Activated effector memory CD4-positive, alpha-beta T cell treated with anti-CD3 and anti-CD28 coated beads, Interleukin-2, amount 50 U/mL, for 16 hours (primary cell): ENCODE measurements at regions not wholly inside any gene's neighbourhood (a gene's known extent, or its start where the extent isn't known, plus 50 kb on each side); places are given as distances from the start of the nearest gene placed in this dataset.

ENCODE experiments used
- DNase-seq: peaks from one replicate; pipeline ENCODE4 v3.0.0-alpha.2; 2020

DNA sequence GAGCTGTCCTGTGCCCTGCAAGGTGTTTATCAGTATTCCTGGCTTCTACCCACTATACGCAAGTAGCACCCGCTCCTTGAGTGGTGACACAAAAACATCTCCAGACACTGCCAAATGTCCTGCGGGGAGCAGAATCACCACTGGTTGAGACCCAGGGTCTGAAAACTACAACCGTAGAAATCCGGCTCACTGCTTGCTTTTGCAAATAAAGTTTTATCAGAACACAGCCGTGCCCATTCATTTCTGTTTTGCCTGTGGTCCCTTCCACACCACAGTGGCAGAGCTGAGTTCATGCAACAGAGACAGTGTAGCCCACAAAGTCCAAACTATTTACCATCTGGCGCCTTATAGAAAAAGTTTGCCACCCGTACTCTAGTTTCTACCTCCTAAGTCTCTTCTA lies 125.7 kb upstream of the DIO3 start:
- no peak for DNase-seq

DNA sequence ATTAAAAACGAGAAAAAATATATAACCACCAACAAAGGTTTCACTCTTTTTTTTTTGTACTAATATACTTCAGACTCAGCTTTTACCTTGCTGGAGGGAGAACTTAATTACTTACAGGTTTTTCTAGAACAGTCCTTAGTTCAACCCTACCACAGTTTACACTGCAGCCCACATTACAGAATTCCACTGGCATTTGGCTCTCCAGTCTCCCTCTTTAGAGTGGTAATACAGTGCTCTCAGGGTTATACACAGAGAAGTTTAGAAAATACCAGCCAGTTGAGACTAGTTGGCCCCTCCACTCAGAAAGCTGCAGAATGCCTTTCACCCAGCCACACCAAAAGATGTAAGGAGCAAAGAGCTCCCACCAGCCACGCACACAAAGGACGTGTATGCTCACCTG lies 122.3 kb upstream of the DIO3 start:
- DNase-seq: no peak

DNA sequence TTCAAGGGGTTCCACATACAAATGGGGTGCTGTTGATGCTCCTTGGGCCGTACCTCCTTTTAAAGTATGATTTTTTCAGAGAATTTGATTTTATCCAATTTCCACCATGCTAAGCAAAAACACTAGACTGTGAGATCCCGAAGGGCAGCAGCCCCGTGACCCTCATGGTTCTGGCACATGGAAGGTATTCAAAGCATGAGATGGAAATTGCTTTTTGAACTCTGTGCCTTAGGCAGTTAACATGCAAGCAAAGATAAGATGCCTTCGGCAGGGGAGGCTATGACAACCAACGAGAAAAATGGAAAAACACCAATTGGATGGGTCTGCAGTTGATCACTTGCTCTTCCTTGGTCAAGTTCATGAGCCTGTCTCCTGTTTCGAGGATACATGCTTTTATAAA lies 120.8 kb upstream of the DIO3 start:
- no peak for DNase-seq

DNA sequence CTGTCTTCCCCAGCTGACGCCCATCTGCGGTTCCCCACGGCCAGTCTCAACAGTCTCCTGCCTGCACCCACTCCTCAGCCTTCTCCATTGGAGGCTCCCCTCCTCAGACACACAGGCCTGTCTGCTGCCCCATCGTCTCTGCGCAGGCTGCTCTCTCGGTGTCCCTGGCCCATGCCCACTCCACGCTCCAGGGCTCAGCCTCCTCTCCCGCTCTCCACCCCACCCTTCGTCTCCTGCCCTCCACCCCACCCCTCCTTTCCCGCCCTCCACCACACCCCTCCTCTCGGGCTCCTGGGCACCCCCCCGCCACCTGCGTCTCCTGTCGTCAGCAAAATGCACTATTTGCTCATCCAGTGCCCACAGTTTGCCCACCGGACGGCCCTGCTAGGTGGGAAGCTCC lies 119.6 kb upstream of the DIO3 start:
- DNase-seq: no peak

DNA sequence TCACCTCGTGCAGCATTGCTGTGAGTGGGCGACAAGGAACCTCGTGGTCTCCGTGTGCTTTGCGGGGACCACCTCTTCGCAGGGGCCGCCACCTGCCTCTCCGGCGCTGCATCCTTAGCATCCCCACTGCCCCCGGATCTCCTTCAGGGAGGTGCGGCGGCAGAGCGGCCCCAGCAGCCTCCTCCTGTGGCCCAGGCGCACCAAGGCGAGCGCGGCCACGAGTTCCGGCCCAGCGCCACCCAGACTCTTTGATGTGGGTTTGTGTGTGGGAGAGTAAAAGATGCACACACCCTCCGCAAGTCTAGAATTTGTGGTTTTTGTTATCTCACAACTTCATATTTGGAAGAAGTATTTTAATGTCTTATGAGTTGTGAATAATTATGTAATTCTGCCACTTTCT lies 118.8 kb upstream of the DIO3 start:
- peak; percentile 84 for DNase-seq

DNA sequence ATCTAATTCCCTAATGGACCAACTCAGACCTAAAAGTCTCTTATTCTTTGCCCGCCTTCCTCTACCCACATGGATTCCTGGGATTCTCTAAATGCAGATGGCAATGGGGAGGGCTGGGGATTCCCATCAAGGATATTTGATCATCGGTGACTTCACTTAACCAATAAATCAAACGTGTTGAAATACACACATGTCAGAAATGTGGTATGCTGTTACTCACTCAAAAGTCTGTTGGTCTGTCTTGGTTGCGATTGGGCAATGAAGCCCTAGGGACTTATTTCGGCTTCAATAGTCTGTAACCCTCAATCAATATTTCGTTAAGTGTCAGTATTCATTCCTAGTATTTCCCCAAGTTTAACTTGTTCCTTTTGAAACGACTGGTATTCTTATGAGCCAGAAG lies 117.2 kb upstream of the DIO3 start:
- no peak for DNase-seq

DNA sequence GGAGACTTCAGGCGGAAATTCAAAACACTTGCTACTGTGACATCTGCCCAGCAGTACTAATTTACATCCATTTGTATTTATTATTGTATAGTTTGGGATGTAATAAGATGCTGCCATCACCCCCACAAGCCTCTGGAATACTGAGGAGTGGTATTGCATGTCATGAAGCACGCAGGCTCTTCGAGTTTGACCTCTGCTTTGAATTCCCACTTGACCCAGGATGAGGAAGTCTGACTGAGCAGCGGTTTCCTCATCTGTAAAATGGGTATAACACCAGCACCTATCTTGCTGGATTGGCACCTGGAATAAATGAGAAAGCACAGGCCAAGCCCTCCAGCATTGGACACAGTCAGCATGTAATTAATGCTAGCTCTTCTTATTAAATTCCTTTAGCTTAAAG lies 116.0 kb upstream of the DIO3 start:
- no peak for DNase-seq

DNA sequence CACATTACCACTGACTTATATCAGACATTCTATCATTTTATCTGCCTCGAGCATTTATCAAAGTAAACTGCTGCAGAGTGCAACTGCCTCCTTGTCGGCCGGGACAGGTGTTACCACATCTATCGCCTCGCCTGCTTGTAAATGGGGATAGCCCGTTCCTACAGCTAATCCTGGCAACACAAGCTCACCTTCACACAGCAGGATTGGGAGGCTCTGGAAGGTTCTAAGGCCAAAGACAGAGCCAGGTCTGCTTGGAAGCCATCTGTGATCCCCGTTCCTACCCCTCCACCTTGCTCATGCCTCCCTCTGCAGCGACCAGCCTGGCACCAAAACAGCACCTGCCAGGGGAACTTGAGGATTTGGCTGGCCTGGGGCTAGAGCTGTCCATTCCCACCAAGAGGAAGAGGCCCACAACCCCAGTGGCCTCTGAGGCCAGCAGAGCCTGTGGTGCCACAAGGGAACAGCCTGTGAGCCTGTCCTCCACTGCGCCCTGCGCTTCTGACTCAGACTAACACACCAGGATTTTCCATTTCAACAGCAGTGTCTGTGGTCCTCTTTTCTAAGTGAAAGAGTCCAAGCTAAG lies 114.8 kb upstream of the DIO3 start:
- DNase-seq: no peak

DNA sequence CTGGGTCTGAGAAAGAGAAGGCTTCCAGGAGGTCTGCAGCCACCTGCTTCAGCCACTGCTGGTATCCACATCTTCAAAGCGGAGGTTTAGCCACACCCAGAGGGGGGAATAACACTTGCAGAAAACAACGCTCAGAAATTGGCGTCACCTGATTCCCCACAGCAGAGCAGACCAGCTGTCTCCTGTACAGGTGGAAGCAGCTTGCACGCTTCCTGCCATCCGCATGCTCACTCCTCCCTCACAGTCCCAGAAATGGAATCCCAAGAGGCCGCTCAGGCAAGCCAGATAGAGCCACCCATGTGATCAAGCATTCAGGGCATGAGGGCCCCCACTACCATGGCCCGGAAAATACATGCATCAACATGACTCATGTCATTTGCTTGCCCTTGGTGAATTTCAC lies 112.2 kb upstream of the DIO3 start:
- DNase-seq: no peak

DNA sequence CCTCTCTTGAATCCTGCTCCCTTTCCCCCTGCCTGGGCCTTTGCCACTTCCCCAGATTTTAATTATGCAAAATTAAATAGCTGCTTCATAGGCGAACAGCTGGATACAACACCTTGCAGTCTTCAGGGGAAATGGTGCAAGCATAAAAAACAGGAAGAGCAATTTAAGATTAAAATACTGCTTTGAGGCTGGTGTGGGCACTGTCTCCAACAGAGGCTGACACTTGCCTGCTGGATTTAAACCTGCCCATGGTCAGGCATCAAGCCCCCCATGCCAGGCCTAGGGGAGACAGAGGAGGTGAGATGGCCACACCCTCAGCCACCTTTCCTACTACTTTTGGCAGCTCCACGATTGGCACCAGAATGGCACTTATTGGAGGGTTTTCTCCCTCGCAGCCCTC lies 110.1 kb upstream of the DIO3 start:
- DNase-seq: no peak

DNA sequence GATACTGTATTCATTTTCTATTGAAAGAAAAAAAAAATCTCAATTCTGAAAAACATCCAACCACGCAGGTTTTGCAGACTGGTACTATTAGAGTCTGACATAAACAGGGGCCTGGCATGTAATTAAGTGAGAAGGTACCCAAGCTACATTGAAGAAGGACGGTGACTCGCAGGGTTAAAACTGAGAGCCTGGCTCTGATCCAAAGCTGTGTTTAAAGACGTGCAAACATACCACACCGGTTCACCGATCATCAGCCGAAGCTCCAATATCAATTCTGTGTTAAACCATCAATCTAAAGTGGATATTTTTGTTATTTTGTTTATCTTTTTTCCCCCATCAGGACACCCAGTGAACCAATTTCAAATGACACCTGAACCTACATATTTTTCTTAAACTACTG lies 108.1 kb upstream of the DIO3 start:
- DNase-seq: no peak

DNA sequence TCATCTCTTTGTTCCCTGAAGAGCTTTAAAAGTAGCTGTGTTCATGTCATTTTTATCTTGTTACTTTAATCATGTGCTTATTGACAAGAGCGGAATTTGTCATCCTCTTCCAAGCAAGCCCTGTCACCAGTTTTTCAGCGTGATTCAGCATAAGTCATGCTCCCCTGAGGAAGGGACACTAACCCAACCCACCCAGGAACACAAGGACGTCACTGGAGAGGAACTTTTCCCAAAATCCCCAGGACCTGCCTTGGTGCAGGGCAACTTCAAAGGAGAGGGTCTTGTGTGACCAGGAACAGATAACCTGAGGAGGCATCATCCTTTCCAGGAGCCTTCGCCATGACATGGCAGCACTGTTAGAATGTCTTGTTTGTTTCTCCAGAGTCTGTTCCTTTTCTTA lies 107.1 kb upstream of the DIO3 start:
- no peak for DNase-seq

DNA sequence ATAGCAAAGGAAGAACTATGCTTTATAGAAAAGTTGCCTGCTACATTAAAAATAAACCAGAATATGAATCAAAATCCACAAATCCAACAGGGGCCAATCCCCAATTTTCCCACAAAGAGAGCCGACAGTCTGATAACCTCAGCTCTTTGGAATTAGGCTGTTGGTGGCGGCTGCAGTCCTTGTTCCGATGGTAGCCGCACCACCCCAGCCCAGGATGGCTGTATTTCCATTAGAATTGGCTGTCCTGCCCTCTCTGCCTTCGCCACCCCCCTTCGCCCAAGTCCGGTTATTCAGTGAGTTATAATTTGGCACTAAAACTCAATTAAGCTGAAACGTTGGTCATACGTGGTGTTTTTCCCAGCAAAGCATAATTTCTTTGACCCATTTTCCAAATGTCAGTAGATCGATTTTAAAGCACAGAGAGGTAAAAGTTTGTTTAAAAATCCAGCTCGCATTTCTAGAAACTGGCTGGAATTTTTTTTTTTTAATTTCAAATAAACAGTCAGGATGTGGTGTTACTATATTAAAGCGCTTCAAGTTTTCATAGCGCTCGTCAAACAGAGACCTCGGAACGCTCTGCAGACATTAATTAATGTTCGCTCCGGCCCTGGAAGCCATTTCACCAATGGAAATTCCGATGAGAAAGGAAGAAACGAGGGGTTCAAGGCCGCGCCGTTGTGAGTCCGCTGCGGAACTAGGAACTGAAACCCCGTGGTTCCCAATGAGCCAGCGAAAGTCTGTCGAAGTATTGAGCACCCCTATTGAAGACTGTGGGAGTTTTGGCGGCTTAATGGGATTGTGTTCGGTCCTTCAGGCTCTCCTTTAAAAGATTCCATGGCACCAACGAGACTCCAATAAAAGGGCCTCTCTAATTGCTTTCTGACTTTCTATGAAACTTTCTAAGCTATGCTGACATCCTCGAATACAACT lies 104.8 kb upstream of the DIO3 start:
- no peak for DNase-seq

DNA sequence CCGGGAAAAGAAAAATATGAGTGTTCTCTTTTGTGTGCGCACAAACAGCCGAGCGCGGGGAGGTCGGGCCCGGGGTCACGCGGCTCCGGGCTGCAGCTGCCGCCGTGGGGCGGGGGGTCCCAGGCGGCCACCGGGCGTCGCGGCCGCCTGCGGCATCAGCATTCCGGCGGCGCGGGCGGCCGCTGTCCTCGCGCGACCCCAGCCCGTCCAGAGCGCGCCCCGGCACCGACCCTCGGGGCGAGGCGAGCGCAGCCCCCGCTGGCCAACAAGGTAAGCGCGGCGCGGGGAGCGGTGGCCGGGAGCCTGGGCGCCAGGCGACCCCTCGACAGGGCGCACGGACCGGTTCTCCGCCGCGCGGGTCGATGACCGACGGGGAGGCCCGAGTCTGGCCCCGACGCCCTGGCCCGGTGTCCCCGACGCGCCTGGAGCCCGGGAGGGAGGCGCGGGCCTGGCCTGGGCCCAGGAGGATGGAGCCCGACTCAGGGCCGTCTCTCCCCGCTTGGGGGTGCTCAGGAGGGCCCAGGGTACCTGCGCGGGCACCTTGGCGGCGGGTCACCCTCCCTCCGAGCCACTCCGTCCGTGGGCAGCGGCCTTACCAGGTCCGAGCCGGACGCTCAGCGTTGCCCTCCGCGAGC lies 103.9 kb upstream of the DIO3 start:
- no peak for DNase-seq

DNA sequence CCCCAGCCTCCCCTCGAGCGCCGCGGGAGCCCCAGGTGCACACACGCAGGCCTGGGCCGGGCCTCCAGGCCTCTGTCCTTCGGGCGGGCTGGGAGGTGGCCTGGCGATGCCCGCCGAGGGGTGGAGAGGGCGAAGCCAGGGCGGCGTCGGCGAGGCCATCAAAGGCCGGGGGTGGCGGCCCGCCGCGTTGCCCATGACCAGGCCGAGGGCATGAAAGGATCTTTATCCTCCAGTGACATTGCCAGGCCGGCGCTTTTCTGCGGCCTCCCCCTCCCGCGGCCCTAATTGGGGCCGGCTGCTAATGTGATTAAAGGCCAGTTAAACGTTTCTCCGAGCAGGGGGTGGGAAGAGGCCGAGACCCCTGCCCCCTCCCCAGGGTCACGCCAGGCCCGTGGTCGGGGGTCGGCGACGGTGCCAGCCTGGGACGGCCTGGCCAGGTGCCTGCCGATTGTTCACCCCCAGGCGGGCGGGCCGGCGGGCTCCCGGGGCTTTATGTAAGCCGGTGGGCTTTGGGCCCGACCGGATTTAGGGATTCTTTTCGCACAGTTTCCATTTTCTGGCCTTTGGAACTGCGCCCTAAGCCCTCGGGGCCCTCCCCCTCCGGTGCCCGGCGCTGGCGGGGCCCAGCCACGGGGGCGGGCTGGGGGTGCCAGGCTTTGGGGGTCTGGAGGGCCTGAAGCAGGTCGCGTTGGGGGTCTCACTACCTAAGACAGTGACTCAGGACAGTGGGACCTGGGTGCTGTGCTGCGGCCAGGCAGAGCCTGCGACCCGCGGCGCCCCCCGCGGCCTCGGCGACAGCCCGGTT lies 103.2 kb upstream of the DIO3 start:
- DNase-seq: no peak

DNA sequence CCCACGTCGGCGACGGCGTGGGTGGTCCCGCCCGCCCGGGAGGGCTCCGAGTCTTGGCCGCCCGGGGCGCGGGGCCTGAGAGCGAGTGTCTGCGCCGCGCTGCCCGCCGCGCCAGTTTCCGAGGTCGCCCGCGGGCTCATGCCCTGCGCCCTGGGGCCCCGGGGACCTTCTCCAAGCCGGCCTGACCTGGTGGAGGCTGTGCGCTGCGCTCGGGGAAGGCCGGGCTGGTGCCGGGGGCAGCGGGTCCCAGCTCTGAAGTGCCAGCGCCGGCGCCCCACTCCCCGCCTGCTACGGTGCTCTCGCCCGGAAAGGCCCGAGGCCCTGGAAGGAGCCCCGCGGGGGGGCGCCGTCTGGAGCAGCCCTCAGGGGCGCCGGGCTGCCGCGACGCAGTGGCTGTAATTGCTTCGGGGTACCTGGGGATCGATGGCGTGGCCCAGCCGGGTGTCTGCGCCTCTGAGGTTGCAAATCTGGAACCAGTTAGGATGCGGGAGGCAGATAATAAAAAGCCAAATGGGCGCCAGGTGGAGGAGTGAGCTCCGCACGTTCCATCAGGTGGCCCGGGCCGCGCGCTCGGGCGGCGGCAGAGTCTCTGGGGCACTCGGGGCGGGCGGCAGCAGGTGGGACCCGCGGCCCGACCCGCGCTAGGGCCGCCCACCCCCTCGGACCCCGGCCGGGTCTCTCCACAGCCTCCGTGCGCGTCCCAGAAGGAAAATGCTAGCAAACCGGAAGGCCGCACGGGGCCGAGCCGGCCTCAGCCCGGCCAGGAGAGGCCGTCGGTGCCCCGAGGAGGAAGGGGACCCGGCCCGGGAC lies 102.3 kb upstream of the DIO3 start:
- no peak for DNase-seq

DNA sequence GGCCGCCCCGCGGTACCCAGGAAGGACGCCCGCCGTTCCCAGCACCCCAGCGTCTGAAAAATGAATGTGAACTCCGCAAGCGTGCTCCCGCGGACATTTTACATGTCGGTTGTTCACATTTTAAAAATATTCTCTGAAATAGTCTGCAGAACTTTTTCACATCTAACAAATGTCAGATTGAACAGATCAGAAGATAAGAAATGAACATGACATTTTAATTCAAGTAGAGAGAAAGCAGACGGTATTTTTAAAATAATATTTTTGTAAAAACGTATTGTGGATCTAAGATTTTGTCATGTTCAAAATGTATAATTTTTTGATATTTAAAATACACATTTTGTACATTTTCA lies 101.8 kb upstream of the DIO3 start:
- DNase-seq: no peak

DNA sequence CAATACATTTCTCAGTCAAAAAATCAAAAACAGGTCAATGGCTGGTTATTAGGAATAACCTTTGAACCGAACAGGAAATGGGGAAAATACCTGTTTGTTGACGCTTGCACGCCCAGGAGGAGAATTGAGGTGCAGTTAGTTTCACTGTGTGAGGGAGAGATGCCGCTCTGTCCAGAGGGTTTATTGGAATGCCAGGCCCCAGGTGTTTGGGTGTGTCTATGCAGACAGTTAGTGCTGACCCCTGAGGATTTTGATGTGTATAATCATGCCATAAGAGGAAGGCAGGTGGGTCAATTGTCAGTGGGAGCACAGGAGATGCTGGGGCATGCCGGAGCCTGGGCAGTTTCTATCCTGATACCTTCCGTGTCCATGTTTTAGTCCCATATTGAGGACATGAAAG lies 100.8 kb upstream of the DIO3 start:
- DNase-seq: no peak

DNA sequence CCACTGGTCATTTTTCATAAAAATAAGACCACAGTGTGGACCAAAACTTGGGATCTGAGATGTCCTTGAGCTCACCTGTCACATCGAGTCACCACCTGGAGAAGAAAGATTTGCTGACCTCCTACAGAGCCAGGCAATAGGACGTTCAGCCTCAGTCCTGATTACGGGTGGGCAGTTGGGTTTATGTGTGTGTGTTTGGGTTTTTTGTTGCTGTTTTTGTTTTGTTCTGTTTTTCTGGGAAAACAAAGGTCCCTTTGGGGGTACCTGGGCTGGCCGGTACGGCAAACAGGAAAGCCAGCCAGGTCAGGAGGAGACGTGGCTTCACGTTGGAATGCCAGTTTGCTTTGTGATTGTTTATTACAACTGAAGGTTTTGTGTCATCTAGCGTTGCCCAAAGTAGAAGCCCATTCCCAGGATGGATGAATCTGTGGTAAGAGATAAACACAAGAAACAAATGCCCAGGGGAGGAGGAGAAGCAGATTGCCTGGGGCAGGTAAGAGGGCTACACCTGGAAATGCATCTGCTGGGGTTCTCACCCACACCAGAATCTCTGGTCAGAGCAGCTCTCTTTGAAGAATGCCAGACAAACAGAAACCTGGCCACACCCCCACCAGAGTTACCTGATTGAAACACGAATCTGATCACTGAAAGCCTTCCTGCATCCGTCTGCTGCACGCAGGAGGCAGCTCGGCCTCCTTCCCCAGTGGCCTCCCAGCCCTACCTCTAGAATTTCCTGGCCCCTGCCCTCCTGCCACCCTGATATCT lies 100.1 kb upstream of the DIO3 start:
- no peak for DNase-seq

DNA sequence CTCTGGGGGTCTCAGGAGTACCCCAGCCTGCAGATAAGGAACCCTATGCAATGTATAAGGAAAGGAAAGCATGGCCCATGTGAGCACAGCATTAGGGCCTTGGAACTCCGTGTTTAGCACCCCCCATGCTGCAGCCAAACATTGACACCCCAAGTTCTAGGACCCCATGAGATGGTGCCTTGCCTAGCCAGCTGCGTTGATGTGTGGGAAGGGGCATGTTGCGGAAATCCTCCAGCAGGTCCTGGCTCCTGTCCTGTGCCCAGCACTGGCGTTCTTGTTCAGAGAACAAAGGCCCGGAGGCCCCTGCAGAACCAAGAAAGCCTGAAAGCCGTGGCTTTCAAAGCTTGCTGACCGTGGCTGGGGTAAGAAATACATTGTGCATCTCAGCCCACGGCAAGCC lies 99.4 kb upstream of the DIO3 start:
- no peak for DNase-seq

DNA sequence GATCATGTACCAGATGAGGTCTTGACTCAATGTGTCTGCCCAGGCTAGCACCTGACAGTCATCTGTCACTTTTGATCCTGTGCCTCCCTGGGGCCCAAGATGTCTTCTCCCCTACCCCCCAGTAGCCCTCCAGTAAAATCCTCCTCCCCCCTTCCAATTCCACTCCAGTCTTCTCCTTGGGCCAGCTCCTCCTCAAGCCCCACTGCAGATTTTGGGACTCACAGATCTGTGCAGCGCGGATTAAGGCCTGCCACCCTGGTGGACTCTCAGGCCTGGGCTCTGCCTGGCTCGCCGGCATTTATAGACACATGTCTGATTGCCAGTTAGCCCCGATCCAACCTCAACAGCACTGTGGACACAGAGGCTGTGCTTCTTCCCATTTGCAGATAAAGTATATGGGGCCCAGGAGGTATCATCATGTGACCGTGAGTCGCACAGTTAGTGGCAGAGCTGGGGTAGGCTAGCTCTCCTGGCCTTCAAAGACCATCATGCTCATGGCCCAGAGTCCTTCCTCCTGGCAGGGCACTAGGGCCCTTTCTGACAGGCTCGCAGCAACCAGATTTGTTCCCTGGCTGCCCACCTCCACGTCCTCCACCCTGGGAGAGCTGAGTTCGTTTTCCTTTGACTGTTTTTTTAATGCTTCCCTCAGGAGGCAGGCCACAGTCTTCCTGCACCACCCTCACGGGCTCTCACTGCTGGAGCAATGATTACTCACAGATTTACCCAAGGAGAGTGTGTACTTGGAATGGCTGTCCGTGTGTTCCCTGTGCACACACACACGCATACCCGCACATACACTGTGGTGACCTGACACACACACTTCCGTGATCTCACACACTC lies 98.3 kb upstream of the DIO3 start:
- DNase-seq: no peak
